ENCODE measurements at regions not wholly inside any gene's neighbourhood (a gene's known extent, or its start where the extent isn't known, plus 50 kb on each side); places are given as distances from the start of the nearest gene placed in this dataset.

DNA sequence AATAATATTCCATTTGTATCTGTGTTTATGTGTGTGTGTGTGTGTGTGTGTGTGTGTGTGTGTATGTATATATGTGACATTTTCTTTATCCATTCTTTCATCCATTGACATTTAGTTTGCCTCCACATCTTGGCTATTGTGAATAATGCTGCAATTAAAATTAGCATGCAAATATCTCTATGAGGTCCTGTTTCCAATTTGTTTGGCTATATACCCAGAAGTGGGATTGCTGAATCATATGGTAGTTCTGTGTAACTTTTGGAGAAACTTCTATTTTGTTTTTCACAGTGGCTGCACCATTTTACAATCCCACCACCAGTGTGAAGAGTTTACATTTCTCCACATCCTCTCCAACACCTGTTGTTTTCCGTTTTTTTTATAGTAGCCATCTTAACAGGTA lies 53.1 kb downstream of the CH25H start:
- TF ChIP-seq, protein P1, sequence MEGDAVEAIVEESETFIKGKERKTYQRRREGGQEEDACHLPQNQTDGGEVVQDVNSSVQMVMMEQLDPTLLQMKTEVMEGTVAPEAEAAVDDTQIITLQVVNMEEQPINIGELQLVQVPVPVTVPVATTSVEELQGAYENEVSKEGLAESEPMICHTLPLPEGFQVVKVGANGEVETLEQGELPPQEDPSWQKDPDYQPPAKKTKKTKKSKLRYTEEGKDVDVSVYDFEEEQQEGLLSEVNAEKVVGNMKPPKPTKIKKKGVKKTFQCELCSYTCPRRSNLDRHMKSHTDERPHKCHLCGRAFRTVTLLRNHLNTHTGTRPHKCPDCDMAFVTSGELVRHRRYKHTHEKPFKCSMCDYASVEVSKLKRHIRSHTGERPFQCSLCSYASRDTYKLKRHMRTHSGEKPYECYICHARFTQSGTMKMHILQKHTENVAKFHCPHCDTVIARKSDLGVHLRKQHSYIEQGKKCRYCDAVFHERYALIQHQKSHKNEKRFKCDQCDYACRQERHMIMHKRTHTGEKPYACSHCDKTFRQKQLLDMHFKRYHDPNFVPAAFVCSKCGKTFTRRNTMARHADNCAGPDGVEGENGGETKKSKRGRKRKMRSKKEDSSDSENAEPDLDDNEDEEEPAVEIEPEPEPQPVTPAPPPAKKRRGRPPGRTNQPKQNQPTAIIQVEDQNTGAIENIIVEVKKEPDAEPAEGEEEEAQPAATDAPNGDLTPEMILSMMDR (IDR thresholded peaks at IDR 0.05; ENCODE audit: insufficient read depth, low read depth, low read length, missing control alignments), result no peak
- DNase-seq (ENCODE audit: low read depth), result no peak
- no peak overlapping the region for H3K4me3 ChIP-seq (ENCODE audit: low read depth, low read length)

DNA sequence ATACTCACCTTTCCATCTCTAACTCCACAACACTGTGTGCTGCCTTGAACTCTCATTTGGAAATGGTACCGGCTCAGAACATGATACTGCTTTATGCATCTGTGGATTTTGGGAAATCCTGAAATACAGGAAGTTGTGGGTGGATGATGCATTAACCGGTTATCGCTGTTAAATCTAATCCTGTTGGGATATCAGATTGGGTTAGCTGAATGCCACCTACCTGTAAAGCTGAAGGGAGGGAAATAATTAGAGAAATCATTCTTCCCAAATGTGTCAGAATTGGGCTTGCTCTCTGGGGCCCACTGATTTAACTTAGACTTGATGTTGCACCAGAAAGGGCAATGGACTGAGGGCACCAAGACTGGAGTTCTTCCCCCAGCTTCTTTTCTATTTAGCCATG lies 54.0 kb downstream of the CH25H start:
- no peak overlapping the region for H3K4me3 ChIP-seq (ENCODE audit: low read depth, low read length)
- no peak for DNase-seq (ENCODE audit: low read depth)
- TF ChIP-seq, protein P1 (IDR thresholded peaks at IDR 0.05; ENCODE audit: insufficient read depth, low read depth, low read length, missing control alignments), result no peak

DNA sequence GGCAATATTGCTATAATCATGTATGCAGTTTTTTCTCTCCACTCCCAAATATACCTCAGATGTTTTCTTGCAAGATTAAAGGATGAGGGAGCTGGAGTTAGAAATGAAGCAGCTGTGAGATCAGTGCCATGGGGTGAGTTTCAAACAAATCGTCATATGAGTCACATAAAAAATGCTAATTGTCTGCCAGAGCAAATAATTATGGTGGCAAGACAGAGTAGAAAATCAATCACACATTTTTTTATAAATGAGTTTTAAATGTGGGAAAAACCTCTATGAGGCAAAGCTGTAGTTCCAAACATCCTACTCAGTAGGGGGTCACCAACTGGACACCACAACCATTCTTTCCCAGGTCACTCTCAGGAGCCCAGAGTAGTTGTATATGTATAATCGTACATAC lies 55.3 kb downstream of the CH25H start:
- no peak for DNase-seq (ENCODE audit: low read depth)
- TF ChIP-seq, protein P1 (IDR thresholded peaks at IDR 0.05; ENCODE audit: insufficient read depth, low read depth, low read length, missing control alignments), result no peak

DNA sequence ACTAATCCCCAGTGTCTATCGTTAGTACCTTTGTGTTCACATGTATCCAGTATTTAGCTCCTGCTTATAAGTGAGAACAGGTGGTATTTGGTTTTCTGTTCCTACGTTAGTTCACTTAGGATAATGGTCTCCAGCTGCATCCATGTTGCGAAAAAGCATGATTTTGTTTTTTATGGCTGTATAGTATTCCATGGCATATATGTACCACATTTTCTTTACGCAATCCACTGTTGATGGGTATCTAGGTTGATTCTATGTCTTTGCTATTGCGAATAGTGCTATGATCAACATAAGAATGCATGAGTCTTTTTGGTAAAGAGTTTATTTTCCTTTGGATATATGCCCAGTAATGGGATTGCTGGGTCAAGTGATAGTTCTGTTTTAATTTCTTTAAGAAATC lies 59.1 kb downstream of the CH25H start:
- H3K4me3 ChIP-seq (ENCODE audit: low read depth, low read length), result no peak overlapping the region
- TF ChIP-seq, protein P1 (IDR thresholded peaks at IDR 0.05; ENCODE audit: insufficient read depth, low read depth, low read length, missing control alignments), result no peak
- no peak for DNase-seq (ENCODE audit: low read depth)

More for the DNA sequence above, 55.3 kb downstream of the CH25H start:
- no peak overlapping the region for H3K4me3 ChIP-seq (ENCODE audit: low read depth, low read length)

DNA sequence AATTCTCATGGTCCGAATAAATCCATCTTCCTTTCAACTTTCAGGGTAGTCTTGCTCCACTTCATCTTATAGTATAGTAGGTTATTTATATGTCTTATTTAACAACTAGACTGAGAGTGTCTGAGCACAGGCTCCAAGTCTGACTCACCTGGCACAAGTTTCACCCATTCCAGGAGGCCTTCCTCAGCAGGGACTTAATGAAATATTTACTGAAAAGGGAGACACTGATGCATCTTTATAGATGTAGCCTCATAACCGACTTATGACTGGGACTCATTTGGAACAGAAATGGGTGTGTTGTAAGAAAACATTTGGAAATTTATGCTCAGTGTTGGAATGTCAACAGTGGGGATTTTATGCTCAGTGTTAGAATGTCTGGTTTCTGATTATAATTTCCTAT lies 59.9 kb downstream of the CH25H start:
- H3K4me3 ChIP-seq (ENCODE audit: low read depth, low read length), result no peak overlapping the region
- TF ChIP-seq, protein P1 (IDR thresholded peaks at IDR 0.05; ENCODE audit: insufficient read depth, low read depth, low read length, missing control alignments), result no peak
- no peak for DNase-seq (ENCODE audit: low read depth)

DNA sequence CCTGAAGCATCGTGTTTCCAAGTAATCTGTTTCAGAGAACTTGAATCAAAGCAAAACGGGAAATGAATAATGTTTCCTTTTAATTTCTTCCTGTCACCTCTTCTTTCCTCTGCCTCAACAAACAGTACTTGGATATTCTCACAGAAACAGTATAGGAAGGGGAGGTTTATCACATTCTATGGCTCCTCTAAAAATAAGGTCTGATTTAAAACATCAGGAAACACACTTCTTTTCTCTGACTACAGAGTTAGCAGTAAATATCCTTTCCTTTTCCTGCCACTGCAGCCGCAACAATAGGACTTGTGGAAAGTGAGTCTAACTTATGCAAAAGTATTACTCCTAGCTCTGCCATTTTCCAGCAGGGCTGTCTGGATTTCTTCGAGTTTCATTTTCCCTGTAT lies 62.3 kb downstream of the CH25H start:
- H3K4me3 ChIP-seq (ENCODE audit: low read depth, low read length), result no peak overlapping the region
- TF ChIP-seq, protein P1 (IDR thresholded peaks at IDR 0.05; ENCODE audit: insufficient read depth, low read depth, low read length, missing control alignments), result no peak
- DNase-seq (ENCODE audit: low read depth), result no peak

DNA sequence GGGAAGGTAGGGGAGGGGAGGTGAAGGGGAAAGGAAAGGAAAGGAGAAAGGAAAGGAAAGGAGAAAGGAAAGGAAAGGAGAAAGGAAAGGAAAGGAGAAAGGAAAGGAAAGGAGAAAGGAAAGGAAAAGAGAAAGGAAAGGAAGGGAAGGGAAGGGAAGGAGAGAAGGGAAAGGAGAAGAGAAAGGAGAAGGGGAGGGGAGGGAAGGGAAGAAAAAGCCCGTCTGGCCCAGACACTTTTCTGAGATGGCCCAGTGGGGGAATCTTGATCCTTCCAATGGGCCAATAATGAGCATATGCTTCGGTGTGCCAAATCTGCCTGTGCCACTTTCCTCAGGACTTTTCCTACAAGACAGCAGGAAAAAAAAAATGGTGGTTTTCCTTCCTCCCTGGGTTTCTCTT lies 64.5 kb downstream of the CH25H start:
- TF ChIP-seq, protein P1 (IDR thresholded peaks at IDR 0.05; ENCODE audit: insufficient read depth, low read depth, low read length, missing control alignments), result no peak
- H3K4me3 ChIP-seq (ENCODE audit: low read depth, low read length), result no peak overlapping the region
- DNase-seq (ENCODE audit: low read depth), result no peak

All from GM12865 (cell line).